Lung (tissue), 11 donors: ENCODE measurements at regions not wholly inside any gene's neighbourhood (a gene's known extent, or its start where the extent isn't known, plus 50 kb on each side); places are given as distances from the start of the nearest gene placed in this dataset.

Source experiments
- ATAC-seq: fragments of 200-7000 bp; cut with Tn5 transposase; one replicate; pipeline ENCODE4 v1.9.1; 2020; ENCODE audit warnings: moderate number of reproducible peaks; ENCODE audit not compliant: insufficient read depth, low FRiP score
- DNase-seq, 3 donors: peaks; one replicate each; pipeline ENCODE4 v3.0.0-alpha.2; 2013 to 2017
- H3K27ac ChIP-seq, 2 donors: one replicate each; pipeline ENCODE4 v1.5.1; 2013; ENCODE audit warnings: mild to moderate bottlenecking in 2 of 2, moderate library complexity in 2 of 2, control low read depth in 1 of 2, inconsistent platforms in 1 of 2, low read depth in 1 of 2, low read length in 1 of 2
- H3K27me3 ChIP-seq, 3 donors: one replicate each; pipeline ENCODE4 v1.5.1; 2013; ENCODE audit warnings: low read length in 2 of 3; ENCODE audit not compliant: control insufficient read depth in 3 of 3, insufficient read depth in 3 of 3
- H3K36me3 ChIP-seq, 4 donors: one replicate each; pipeline ENCODE4 v1.5.1; 2013; ENCODE audit warnings: low read length in 4 of 4, mild to moderate bottlenecking in 1 of 4, moderate library complexity in 1 of 4; ENCODE audit not compliant: control insufficient read depth in 4 of 4, insufficient read depth in 4 of 4
- H3K4me1 ChIP-seq, 5 donors: one replicate each; pipeline ENCODE4 v1.5.1; 2013; ENCODE audit warnings: low read length in 5 of 5, mild to moderate bottlenecking in 2 of 5, moderate library complexity in 1 of 5; ENCODE audit not compliant: control insufficient read depth in 5 of 5, insufficient read depth in 5 of 5
- H3K4me3 ChIP-seq: one replicate; pipeline ENCODE4 v1.5.1; 2013; ENCODE audit warnings: mild to moderate bottlenecking, control low read depth, moderate library complexity
- H3K9ac ChIP-seq, 2 donors: one replicate each; pipeline ENCODE4 v1.5.1; 2013; ENCODE audit warnings: low read length in 2 of 2, control low read depth in 1 of 2; ENCODE audit not compliant: insufficient read depth in 1 of 2
- H3K9me3 ChIP-seq, 4 donors: one replicate each; pipeline ENCODE4 v1.5.1; 2013; ENCODE audit warnings: low read length in 3 of 4, mild to moderate bottlenecking in 1 of 4, moderate library complexity in 1 of 4; ENCODE audit not compliant: control insufficient read depth in 4 of 4, insufficient read depth in 3 of 4
- WGBS, 2 donors: extraction: QIAGEN DNeasy Blood & Tissue Kit; methylation state at CpG; one replicate each; pipeline ENCODE4 v1.1.7; 2013; 5-methylcytosine and 5-hydroxymethylcytosine counted together
- TF ChIP-seq, protein P1 (sequence below): IDR thresholded peaks from 2 replicates; pipeline ENCODE4 v1.5.1; 2012; ENCODE audit warnings: mild to moderate bottlenecking; ENCODE audit errors: control extremely low read depth, extremely low read depth
- donor health status: control.
- donor health status: control.
- donor health status: Bipolar disorder and iron deficiency.
- donor health status: healthy.
- donor health status: DM: yes; HTN: yes; CAD: no.

DNA sequence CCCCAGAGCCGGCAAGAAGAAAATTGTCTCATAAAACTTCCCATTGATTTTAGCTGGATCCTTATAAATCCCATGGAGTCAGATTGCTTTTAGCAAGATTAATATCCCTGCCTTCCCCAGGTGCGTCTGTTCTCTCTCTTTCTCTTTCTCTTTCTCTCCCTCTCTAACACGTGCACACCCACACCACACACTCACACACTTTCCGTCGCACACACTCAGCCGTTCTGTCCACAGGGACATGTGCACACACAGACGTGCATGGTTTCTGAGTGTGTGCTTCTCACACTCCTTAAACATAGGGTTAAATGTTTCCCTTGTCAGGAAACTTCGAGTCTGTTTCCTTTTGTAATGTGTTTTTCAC lies 98.7 kb upstream of the NFIA start:
- peaks cover 0 to 18% (median 2%) of the 10 kb centered on the region in 5 donors for H3K4me1 ChIP-seq
- no peak for ATAC-seq
- H3K4me3 ChIP-seq: no peak overlapping the region
- TF ChIP-seq, protein P1, sequence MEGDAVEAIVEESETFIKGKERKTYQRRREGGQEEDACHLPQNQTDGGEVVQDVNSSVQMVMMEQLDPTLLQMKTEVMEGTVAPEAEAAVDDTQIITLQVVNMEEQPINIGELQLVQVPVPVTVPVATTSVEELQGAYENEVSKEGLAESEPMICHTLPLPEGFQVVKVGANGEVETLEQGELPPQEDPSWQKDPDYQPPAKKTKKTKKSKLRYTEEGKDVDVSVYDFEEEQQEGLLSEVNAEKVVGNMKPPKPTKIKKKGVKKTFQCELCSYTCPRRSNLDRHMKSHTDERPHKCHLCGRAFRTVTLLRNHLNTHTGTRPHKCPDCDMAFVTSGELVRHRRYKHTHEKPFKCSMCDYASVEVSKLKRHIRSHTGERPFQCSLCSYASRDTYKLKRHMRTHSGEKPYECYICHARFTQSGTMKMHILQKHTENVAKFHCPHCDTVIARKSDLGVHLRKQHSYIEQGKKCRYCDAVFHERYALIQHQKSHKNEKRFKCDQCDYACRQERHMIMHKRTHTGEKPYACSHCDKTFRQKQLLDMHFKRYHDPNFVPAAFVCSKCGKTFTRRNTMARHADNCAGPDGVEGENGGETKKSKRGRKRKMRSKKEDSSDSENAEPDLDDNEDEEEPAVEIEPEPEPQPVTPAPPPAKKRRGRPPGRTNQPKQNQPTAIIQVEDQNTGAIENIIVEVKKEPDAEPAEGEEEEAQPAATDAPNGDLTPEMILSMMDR: no peak
- peak overlapping the region in 1 of 2 donors; percentile 72 for H3K27ac ChIP-seq
- no peaks in the 10 kb centered on the region for H3K27me3 ChIP-seq
- H3K9ac ChIP-seq: no peak overlapping the region
- H3K9me3 ChIP-seq: no peaks in the 10 kb centered on the region
- DNase-seq: no peak
- no peaks in the 10 kb centered on the region for H3K36me3 ChIP-seq
- WGBS, 2 donors: 65 to 78% methylated on average over 8 of the region's 8 CpGs

DNA sequence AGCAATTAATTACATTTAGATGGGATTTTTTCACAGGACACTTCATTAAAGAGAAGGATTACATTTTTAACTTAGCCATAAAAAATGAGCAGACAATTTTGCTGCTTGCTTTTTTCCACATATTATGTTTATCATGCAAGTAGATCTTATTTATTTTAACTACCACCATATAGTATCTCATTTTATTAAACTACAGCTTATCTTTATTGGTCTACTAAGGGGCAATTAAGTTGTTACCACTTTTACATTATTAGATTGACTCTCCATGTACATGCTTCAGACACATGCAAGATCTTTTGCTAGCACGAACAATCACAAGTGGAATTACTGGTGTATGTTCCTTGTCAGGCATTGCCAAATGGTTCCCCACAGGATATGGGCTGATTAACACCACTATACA lies 99.8 kb upstream of the NFIA start:
- H3K27me3 ChIP-seq: no peaks in the 10 kb centered on the region
- TF ChIP-seq, protein P1: no peak
- no peaks in the 10 kb centered on the region for H3K36me3 ChIP-seq
- peaks cover 0 to 18% (median 2%) of the 10 kb centered on the region in 5 donors for H3K4me1 ChIP-seq
- no peak overlapping the region for H3K9ac ChIP-seq
- H3K27ac ChIP-seq: no peak overlapping the region
- no peak overlapping the region for H3K4me3 ChIP-seq
- no peaks in the 10 kb centered on the region for H3K9me3 ChIP-seq
- ATAC-seq (no peak), DNase-seq (no peak)
- WGBS, 2 donors: 71 to 74% methylated on average over 1 of the region's 1 CpG

DNA sequence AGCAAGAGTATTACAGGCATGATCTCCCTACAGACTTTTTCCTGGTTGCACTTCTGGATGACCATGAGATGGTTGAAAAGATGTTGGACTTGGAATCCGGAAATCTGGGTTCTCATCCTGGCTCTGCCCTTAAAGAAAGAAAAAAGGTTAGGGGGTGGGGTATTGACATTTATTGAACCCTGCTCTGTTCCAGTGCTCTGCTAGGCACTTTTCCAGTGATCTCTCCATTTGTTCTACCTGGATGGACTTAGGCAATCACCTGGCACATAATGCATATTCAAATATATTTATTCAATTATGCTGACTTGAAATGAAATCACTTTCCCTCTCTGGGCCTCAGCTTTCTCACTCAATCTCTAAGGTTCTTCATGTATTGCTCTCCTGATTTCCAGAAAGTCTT lies 101.0 kb upstream of the NFIA start:
- DNase-seq: no peak
- H3K27ac ChIP-seq: no peak overlapping the region
- peaks cover 0 to 26% (median 6%) of the 10 kb centered on the region in 5 donors for H3K4me1 ChIP-seq
- no peaks in the 10 kb centered on the region for H3K27me3 ChIP-seq
- no peak for ATAC-seq
- no peaks in the 10 kb centered on the region for H3K9me3 ChIP-seq
- H3K4me3 ChIP-seq: no peak overlapping the region
- WGBS, 2 donors: 91 to 92% methylated on average over 1 of the region's 1 CpG
- TF ChIP-seq, protein P1: no peak
- H3K36me3 ChIP-seq: no peaks in the 10 kb centered on the region
- H3K9ac ChIP-seq: no peak overlapping the region
